Activated naive CD4-positive, alpha-beta T cell treated with Interleukin-2 at 50 U/mL for 16 hours (primary cell): ENCODE measurements at regions not wholly inside any gene's neighbourhood (a gene's known extent, or its start where the extent isn't known, plus 50 kb on each side); places are given as distances from the start of the nearest gene placed in this dataset.
"Not testable (repeated sequence)": the region's sequence is repeated elsewhere in the genome, so short reads cannot be mapped to it uniquely, and the experiment has no call there.

Source experiments
- DNase-seq: peaks from one replicate; pipeline ENCODE4 v3.0.0-alpha.2; 2020

GRCh38 chr1:14141656-14142055 is 441.7 kb downstream of the PRDM2 start:
- DNase-seq, result no peak

DNA sequence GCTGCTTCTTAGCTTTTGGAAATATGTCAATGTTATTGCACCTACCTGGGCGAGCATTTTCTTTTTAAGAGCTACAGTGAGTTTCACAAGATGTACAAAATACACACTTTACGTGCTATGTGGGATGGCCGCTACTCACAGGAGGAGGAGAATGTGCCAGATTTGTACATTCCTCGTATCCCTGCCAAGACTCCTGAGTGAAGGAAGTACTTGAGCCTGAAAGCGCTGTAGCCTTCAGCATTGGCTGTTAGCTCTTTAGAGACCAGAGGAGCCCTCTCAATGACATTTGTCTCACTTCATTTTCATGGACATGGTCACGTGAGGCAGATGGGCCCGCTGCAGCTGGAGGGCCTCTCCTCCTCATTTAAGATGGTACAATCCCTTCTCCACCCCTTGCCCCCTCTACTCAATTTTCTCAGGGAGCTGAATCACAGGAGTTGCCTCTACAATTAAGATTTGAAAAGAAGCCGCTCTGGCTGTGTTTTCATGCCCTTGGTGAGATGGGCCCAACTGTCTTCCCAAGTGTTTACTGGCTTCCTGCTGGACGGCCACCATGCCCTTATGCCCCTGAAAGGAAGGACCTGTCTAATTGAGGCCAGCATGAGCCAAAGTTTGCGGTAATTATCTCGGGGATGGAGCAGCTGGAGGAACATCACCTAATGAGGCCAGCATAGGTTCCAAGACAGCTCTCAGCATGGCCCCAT is 442.6 kb downstream of the PRDM2 start:
- no peak for DNase-seq

GRCh38 chr1:14143777-14144176 is 443.8 kb downstream of the PRDM2 start:
- DNase-seq, result no peak

- DNase-seq, result no peak
These were observed 448.5 kb downstream of the PRDM2 start for GRCh38 chr1:14148526-14148925.

DNA sequence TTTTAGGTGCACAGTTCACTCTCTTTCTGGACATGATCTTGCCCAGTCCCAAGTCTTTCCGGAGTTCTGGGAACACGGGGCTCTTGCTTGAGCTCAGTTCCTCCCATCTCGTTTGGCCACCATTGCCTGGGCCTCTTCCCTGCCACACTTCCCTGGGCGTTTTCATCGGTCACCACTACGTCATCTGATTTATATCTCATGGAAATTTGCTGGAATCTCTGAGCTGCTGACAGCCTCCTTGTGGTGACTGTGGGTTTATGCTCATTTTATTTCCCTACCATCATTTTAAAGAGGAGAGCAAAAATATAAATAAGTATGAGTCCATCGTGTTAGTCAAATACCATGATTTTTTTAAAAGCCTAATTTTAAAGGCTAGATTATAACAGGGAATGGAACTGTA is 449.1 kb upstream of the KAZN start:
- DNase-seq, result no peak

GRCh38 chr1:14156543-14156942 is 441.9 kb upstream of the KAZN start:
- no peak for DNase-seq

DNA sequence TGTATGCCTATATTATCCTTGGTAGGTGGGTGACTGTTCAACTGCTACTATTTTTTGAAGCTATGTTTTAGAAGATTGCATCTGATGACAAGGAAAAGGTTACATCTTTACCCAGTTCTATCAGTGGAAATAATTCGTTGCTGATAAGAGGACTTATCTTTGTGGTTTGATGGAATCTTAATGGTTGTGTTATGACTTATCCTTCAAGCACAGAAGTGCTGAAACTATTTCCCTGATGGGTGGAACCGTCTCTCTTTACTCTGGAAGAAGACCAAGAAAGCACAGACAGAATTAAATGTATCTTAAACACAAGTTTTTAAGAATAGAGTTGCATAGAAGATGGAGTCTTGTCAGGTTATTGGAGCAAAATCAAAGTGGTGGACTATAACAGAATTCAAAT is 437.7 kb upstream of the KAZN start:
- no peak for DNase-seq

DNA sequence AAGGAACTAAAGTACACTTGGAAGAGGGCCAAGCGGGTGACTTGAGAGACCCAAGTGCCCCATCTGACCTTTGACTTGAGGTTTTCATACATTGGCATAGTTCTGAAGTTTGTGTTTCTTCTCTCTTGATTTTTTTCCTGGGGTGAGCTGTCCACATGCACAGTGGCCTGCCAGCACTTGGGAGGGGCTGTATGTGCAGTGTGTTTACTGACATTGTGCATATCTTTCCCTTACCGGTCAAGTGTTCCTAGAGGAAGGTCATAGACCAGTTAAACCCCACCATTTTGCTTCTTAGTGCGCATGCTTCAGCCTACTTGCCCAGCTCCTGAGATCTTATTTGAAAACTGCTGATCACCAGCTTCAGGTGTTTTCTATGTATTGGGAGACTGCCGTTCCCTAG is 435.2 kb upstream of the KAZN start:
- DNase-seq, result no peak

- no peak for DNase-seq
These were observed 433.1 kb upstream of the KAZN start for GRCh38 chr1:14165371-14165801.

GRCh38 chr1:14167884-14168283 is 430.6 kb upstream of the KAZN start:
- no peak for DNase-seq

GRCh38 chr1:14168326-14169063 is 430.0 kb upstream of the KAZN start:
- DNase-seq, result no peak

- DNase-seq, result no peak
These were observed 424.9 kb upstream of the KAZN start for GRCh38 chr1:14173598-14173997.

DNA sequence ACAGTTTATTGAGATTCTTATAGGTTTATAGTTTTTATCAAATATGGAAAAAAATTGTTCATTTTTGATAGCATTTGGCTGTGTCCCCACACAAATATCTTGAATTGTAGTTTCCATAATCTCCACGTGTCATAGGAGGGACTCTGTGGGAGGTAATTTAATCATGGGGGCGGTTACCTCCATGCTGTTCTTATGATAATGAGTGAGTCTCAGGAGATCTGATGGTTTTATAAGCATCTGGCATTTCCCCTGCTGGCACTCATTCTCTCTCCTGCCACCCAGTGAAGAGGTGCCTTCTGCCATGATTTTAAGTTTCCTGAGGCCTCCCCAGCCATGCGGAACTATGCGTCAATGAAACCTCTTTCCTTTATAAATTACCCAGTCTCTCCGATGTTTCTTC is 420.6 kb upstream of the KAZN start:
- not testable (repeated sequence) for DNase-seq

- DNase-seq, result no peak
These were observed 417.7 kb upstream of the KAZN start for GRCh38 chr1:14180738-14181137.

DNA sequence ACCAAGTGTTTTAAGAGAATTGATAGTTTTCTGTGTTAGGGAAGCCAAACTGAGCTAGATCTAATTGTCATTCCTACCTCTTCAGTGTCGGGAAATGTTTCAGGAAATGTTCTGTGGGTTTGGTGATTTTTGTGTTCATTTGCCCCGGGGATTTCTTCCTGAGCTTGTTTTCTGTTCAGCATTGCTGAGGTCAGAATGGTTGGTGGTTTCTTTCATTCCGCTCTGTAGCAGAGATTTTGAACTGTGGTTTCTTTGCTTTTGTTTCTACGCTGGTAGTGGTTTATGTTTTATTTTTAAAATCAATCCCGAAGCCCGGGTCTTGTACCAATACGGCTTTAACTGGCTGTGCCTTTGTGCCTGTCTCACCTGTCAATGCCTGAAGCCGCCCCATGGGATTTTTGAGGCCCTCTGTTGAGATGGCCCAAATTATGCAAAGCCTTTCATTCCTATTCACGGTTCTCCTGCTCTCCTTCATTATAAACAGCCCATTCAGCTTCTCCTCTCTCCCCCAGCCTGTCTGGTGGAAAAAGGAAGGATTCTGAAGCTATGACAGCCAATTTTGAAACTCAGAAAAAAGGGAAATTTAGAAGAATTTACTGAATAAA is 417.2 kb upstream of the KAZN start:
- no peak for DNase-seq

DNA sequence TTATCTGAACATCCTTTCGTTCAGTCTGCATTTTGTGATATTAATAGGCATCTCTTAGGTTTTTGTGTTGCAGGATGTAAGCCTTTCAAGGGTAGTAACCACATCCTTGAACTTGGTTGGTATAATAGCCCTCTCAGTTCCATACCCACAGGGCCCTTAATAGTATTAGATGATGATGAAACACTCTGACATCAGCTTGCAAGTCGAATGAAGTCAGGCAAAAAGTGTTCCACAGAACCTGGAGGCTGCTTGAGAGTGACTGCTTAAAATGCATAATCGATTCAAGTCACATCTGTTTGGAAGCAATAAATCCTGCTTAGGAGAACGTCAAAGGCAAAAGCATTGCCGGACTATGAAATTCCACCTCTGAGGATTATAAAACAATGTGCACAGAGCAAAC is 415.6 kb upstream of the KAZN start:
- no peak for DNase-seq

DNA sequence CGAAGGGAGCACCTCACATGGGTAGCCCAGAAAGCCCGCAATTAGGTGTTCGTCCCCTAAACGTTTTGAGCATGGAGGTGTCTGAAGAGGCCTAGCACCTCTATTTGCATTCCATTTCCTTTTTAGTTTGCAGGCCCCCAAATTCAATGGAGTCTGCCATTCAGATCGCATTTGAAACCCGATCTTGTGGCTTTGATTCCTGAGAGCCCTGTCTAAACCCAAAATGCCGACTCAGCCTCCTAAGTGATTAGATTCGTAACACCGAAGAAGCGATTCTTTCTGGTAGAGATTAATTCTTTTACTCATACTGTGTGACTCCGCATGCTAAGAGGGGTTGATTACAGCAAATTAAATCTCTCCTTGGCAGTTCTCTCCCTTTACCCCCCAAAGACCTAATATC is 415.2 kb upstream of the KAZN start:
- no peak for DNase-seq

GRCh38 chr1:14184454-14184853 is 414.0 kb upstream of the KAZN start:
- DNase-seq, result no peak

DNA sequence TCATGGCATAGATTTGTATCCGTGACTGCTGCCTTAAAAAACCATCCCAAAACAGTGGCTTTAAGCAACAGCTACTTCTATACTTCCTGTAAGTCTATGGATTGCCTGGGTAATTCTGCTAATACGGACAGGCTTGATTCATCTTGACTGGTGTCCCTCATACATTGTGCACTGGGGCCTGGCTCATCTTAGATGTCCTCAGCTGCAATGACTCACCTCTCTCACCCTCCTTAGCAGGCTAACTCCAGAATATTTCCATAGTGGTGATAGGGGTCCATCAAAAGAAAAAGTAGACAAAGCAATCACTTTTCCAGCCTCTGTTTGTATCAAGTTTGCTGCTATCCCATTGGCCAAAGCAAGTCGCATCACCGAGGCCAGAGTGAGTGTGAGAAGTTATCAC is 409.1 kb upstream of the KAZN start:
- no peak for DNase-seq

GRCh38 chr1:14190508-14190907 is 408.0 kb upstream of the KAZN start:
- no peak for DNase-seq

DNA sequence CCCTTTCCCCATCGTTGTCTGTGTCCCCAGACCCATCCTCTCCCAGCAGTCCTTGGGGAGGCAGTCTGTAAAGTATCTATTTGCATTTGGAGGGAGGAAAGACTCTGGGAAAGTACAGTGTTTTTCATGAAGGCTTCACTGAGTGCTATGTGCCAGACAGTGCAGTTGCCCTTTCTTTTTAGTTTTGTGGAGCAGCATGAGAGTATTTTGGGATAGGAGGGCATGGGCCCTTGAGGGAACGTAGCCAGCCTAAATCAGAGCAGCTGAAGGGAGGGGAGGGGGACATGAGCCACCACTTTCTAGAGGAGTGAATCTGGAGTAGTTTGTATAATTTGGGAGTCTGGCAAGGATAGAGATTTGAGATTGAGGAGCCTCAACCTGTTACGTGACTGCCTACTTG is 404.0 kb upstream of the KAZN start:
- no peak for DNase-seq

DNA sequence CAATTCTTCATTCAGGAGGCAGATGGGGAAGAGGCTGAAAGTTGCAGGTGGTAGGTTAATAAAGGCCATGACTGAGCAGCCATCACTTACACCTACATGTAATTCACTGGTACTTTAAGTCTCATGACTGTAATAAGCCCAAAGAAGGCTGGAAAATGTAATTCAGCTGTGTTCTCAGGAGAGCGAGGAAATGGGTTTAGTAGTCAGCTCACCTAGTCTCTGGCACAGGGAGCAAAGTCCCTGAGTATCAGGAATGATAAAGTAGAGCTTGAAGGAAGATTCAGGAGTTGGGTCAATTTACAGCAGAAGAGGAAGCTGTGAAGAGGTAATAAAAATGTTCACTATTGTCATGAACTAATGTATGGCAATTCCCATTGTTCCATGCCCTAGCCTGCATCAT is 393.4 kb upstream of the KAZN start:
- no peak for DNase-seq

GRCh38 chr1:14215151-14215550 is 383.3 kb upstream of the KAZN start:
- DNase-seq, result no peak

GRCh38 chr1:14217384-14217783 is 381.1 kb upstream of the KAZN start:
- DNase-seq, result no peak
